Inferior parietal cortex (tissue), 1 donor: ENCODE measurements at regions not wholly inside any gene's neighbourhood (a gene's known extent, or its start where the extent isn't known, plus 50 kb on each side); places are given as distances from the start of the nearest gene placed in this dataset.
A peak's percentile ranks its signal among the peaks of the same experiment; 100 is the strongest.

Source experiments
- DNase-seq: peaks from one replicate; pipeline ENCODE4 v3.0.0-alpha.2; 2016; ENCODE audit errors: extremely low spot score

DNA sequence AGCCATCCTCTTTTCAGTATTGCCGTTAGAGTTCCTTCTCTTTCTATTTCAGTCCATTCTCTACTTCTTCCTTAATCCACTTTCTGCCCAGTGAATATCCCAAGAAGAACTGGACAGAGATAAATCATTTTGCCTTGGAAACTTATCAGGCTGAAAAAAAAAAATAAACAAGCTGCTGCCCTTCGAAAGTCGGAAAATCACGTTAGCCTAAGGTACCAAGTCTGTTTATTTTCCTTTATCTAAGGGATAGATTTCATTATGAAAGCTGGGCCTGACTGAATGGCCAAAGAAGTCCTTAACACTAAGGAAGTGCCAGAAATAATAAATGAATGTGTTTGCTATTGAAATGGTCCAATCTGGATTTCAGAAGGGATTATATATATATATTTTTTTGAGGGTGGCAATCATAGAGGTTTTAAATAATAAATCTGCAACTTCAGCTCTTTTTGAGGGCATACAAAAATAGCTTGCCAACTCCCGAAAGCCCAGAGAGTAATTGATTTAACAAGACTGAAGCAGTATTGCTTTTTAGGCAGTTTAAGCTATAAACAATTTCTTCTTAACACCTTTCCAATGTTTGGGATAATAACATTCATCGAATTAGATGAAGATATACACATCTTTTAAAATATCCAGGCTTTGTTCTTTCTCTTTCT is 127.0 kb upstream of the STMND1 start:
- DNase-seq = no peak

- no peak for DNase-seq
Measured at GRCh38 chr6:16974387-16974673, 127.5 kb upstream of the STMND1 start.

DNA sequence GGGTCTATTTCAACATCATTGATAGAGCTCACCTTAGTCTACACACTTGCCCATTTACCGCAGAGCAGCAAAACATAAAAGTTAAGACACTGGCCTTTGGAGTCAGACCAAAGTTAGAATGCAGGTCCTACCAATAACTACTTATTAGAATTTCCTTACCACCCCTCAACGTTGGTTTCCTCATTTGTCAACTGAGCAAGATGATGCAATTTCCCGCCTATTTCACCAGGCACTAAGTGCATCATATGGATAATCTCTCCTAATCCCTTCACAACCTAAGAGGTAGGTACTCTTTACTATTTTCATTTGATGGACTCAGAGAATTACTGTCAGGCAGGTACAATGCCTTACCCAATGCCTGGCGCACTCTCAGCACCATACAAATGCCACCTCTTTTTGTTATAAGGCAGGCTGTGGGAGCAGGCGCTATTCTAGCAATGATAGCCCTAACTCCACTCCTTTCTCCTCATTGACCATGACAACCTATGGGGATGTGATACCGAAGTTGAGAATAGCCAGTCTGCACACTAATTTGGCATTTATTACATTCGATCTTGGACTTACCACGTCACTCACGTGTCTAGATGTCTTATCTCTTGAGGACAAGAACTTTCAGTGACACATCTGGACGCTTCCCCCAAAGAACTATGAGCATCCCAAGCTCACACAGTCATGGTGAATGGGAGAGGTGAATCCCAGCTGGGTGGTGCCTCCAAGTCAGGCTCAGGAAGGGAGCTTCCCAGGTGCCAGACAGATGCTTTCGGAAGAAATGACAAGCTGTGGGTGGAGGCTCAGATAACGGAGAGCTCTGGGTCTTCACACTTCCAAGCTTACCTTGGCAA is 128.1 kb upstream of the STMND1 start:
- no peak for DNase-seq

DNA sequence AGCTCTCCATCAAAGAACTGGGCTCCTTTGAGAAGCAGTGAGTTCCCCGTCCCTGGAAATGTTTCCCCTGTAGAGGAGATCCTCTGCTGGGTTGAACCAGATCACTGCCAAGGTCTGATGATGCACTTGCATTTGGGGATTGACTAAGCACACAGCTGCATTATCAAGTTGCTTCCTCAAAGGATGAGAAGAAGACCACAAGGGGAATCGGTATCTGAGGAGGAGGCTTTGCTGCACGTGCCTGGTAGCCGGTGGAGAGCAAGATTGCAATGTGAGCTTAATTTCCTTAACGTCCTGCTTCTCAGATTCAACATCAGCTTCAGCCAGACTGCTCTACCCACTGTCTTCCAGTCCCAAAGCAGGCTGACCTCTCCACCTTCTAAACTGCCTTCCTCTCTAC is 128.8 kb upstream of the STMND1 start:
- no peak for DNase-seq

GRCh38 chr6:16972535-16972934 is 129.3 kb upstream of the STMND1 start:
- no peak for DNase-seq

DNA sequence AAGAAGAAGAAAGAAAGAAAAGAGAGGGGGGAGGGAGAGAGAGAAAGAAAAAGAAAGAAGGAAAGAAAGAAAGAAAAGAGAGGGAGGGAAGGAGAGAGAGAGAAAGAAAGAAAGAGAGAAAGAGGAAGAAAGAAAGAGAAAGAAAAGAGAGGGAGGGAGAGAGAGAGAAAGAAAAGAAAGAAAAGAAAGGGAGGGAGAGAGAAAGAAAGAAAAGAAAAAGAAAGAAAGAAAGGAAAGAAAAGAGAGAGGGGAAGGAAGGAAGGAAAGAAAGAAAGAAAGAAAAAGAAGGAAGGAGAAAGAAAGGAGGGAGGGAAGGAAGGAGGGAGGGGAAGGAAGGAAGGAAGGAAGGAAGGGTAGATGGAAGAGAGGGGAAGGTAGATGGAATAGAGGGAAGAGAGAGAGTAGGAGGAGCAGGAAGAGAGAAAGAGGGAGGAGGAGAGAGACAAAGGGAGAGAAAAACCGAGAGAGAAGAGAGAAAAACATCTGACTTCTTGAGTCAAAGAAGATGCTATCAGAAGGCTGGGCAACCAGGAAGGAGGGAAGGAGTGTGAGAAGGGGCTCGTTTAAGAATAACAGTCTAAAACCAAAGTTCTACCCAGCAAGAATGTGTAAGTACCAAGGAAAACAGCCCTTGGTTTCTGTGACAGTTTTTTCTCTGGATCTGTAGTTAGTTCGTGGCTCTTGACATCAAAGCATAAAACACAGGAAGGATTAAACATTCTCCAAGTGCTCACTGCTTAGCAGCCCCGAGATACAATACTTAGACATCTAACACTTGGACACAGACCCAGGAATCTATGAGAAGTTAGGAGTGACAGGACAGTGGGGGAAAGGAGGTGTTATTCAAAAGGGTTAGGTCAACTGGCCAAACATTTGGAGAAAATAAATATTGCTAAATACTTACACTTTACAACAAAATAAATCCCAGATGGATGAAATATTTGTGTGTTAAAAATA is 131.9 kb upstream of the STMND1 start:
- DNase-seq = no peak

DNA sequence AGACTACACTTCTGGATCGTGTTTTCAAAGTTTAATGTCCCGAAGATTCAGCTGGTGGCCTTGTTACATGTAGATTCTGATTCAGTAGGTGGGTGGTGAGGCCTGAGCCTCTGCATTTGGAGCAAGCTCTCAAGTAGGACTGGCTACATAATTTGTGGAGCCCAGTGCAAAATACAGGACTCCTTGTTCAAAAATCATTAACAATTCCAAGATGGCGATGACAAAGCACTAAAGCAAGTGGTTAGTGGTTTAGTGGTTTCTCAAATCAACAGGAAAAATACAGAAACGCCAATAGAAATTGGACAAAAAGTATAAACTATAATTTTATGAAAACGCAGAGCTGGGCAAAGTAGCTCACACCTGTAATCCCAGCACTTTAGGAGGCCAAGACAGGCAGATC is 133.7 kb upstream of the STMND1 start:
- DNase-seq = no peak

GRCh38 chr6:16967470-16967817 is 134.4 kb upstream of the STMND1 start:
- DNase-seq = no peak

- DNase-seq = no peak
Measured at GRCh38 chr6:16966791-16967469, 134.9 kb upstream of the STMND1 start.

GRCh38 chr6:16965689-16966088 is 136.2 kb upstream of the STMND1 start:
- DNase-seq = no peak

DNA sequence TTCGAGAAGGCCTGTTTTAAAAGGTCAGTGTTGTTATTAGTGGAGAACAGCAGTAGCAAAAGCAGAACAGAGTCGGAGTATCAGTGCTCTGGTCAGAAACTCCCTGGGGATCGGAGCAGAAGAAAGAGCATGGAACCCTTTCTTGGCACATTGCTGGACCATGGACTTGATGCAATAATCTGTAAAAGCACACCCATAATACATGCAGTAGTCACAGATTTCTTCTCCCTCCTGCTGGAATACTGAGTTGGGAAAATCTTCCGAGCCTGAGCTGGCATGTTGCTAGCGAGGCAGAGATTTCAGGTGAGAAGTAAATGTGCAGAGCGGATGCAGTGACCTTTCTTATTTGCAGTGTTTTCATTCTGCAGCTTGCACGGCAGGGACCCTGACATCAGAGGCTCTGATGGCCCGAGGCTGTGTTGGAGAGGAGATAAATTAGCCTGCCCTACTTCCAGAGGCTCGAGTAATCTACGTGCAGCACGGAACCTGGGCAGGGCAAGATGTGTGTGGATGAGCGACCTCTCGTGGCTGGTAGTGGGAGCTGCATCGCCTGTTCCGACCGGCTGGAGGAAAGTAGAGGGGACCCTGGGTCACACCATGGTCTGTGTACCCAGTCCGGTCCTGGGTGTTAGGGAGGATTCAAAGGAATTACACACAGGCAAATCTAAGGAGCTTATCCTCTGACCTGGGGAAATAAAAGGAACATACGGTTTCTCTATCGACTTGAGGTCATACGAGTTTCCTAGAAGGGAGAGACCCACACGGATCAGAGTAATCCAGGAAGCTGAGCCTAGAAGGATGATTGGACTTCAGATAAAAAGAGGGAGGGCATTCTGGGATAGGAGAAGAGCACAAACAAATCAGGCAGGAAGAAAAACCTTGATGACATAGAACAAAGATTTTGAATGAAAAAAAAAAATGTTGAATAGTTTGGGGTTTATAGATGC is 137.0 kb upstream of the STMND1 start:
- DNase-seq = peak; percentile 79

GRCh38 chr6:16961577-16961976 is 140.3 kb upstream of the STMND1 start:
- DNase-seq = no peak

- no peak for DNase-seq
Measured at GRCh38 chr6:16959789-16960188, 142.1 kb upstream of the STMND1 start.

- DNase-seq = no peak
Measured at GRCh38 chr6:16956361-16956760, 145.5 kb upstream of the STMND1 start.

DNA sequence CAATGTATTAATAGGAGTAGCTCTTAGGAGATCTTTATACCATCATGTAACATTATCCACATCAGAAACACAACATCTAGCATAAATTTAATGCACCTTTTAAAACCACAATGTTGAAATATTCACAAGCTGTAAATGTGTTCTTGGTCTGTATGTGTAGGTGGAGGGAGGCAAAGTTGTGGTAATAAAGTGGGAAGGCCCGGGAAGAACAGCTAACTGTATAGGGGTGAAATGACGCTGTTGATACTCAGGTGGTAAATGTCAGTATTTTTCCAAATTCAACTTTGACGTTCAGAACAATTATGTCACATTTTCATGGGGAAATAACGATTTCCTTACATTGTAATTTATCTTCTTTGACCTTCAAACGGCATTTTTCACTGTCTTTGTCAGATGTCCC is 146.0 kb upstream of the STMND1 start:
- DNase-seq = no peak

DNA sequence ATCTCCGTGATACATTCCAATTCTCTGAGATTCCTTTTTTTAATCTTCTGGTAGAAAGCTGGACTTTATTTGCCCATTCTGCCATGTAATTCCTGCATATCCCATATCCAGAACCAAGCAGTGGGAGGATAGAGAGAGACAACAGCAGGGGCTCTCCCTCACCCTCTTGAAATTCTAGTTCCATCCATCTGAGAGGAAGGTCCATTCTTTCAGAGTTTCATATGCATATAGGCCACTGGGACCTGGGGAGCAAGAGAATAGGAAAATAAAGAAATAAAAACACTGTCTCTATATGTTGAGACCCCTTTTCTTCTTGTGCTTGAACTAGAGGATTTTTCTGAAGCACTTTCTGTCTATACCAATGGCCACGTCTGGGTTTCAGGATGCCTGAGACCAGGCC is 147.9 kb upstream of the STMND1 start:
- no peak for DNase-seq

GRCh38 chr6:16953446-16953845 is 148.4 kb upstream of the STMND1 start:
- DNase-seq = no peak

DNA sequence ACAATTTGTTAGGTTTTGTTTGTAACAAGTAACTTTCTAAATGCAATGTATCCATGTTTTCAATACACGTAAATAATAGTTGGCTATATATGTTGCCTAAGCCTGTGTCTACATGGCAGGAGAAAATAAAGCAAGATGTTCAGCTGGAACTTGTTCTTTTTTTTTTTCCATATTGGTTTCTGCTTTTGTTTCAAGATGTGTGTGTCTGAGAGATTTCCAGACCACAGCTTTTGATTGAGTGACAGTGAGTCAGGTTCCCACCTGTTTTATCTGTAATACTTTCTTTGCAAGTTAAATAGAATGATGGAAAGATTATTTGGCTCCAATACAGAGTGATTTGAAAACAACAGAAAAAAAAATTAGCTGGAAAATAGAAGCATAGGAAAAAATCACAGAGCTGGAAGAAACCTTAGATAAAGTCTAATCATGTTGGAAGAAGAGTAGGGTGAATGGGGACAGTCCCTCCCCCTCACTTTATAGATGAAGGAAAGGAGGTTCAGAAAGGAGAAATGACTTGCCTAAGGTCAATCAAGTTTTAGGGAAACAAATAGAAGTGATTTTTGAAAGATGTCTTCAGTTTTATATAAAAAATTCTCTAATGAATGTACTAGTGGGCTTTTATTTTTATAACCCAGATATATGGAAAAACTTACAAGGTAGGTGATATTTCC is 150.9 kb upstream of the STMND1 start:
- DNase-seq = no peak

GRCh38 chr6:16950302-16950701 is 151.5 kb upstream of the STMND1 start:
- DNase-seq = no peak

DNA sequence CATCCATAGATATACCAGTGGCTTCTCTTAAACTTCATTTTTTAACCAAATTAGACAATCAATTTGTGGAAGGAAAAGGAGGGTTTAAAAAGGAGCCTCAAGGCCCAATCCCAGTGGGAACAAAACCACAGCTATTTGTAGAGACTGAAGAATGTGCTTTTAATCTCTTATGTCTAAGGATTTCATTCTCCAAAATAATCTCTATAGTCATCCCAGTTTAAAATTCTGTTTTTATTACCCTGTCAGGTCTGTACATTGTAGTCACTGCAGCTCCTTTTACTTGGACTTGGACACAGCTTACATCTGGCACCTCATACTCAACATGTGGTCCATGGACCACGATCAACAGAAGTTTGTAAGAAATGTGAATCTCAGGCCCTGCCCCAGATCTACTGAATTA is 152.1 kb upstream of the STMND1 start:
- no peak for DNase-seq
